Panc1 (cell line): ENCODE measurements at regions not wholly inside any gene's neighbourhood (a gene's known extent, or its start where the extent isn't known, plus 50 kb on each side); places are given as distances from the start of the nearest gene placed in this dataset.

Experiments
- CTCF ChIP-seq: fragments of 450-650 bp; IDR thresholded peaks from 2 replicates; pipeline ENCODE4 v1.5.1; 2017; ENCODE audit warnings: mild to moderate bottlenecking
- POLR2AphosphoS5 ChIP-seq: IDR thresholded peaks from 2 replicates; pipeline ENCODE4 v1.6.1; 2012; ENCODE audit warnings: mild to moderate bottlenecking, low read depth, low read length, moderate library complexity
- REST ChIP-seq, 2 experiments: IDR thresholded peaks; 2 replicates each; pipeline ENCODE4 v1.6.1; 2011 to 2012; ENCODE audit warnings: low read depth in 2 of 2, control low read depth in 1 of 2, low read length in 1 of 2, mild to moderate bottlenecking in 1 of 2, moderate library complexity in 1 of 2; ENCODE audit not compliant: insufficient read depth in 1 of 2
- SIN3A ChIP-seq: IDR thresholded peaks from 2 replicates; pipeline ENCODE4 v1.6.1; 2012; ENCODE audit warnings: low read depth, mild to moderate bottlenecking, low read length, moderate library complexity, borderline replicate concordance; ENCODE audit not compliant: insufficient read depth

GRCh38 chr10:42476101-42476500 lies 162.3 kb downstream of the ZNF33B start:
- TF ChIP-seq CTCF = no peak
- TF ChIP-seq REST (IDR thresholded peaks at IDR 0.05; ENCODE audit: insufficient read depth in 1 of 2, low read depth in 2 of 2, low read length in 1 of 2) = no peak
- TF ChIP-seq SIN3A = no peak
- TF ChIP-seq POLR2AphosphoS5 = no peak
